GM12878 (cell line): ENCODE measurements at regions not wholly inside any gene's neighbourhood (a gene's known extent, or its start where the extent isn't known, plus 50 kb on each side); places are given as distances from the start of the nearest gene placed in this dataset.

Experiments used
- ATAC-seq: fragments of 200-7000 bp; cut with Tn5 transposase; 3 replicates; pipeline ENCODE4 v1.9.1; 2020; ENCODE audit warnings: mild to moderate bottlenecking, moderate library complexity
- BruUV-seq: library from RNA; stranded (reverse); fragments of 400-500 nt; replicated peaks from 2 replicates; lab custom pipeline; 2021; lab: Mats Ljungman, UMichigan
- CTCF ChIA-PET: fragments of 300-600 bp; sonication (Branson Sonifier 250); formaldehyde crosslinking; extraction: SDS; loops from one replicate; lab custom pipeline; 2021; ENCODE audit warnings: inconsistent platforms; lab: Yijun Ruan, JAX
- POLR2A ChIA-PET: fragments of 350-600 bp; formaldehyde crosslinking; extraction: SDS; loops from one replicate; lab custom pipeline; 2021; ENCODE audit warnings: inconsistent platforms; lab: Charles Lee
- RAD21 ChIA-PET: fragments of 300-600 bp; sonication (Branson Sonifier 250); formaldehyde crosslinking; loops from one replicate; lab custom pipeline; 2023; ENCODE audit warnings: antibody characterized with exemption; ENCODE audit not compliant: unreplicated experiment; lab: Charles Lee
- SMC1A ChIA-PET: fragments of 300-600 bp; sonication (Branson Sonifier 250); formaldehyde crosslinking; loops from one replicate; lab custom pipeline; 2023; ENCODE audit not compliant: unreplicated experiment, uncharacterized antibody; lab: Charles Lee
- DNase-seq: peaks from one replicate; pipeline ENCODE4 v3.0.0-alpha.2; 2011; ENCODE audit warnings: low read depth, low spot score
- FAIRE-seq: peaks from 3 replicates; lab custom pipeline; 2011; peaks lifted over from hg19 to GRCh38; lab: Jason Lieb, UNC
- H2AFZ ChIP-seq: 2 replicates; pipeline ENCODE4 v1.6.0; 2011; ENCODE audit warnings: low read depth, low read length, control low read depth; ENCODE audit not compliant: control insufficient read depth
- H3K27ac ChIP-seq: 2 replicates; pipeline ENCODE4 v1.5.1; 2011; ENCODE audit warnings: control low read depth; ENCODE audit not compliant: control insufficient read depth, insufficient read depth
- H3K27me3 ChIP-seq, 2 experiments: replicated peaks in 1 of 2; 2 replicates each; pipeline versions ENCODE4 v1.6.0 to v1.6.1; 2011; ENCODE audit warnings: low read length in 1 of 2; ENCODE audit not compliant: control insufficient read depth in 2 of 2, insufficient read depth in 2 of 2
- H3K36me3 ChIP-seq, 2 experiments: 2 replicates each; pipeline ENCODE4 v1.5.1; 2011; ENCODE audit warnings: low read length in 1 of 2; ENCODE audit not compliant: control insufficient read depth in 2 of 2, insufficient read depth in 2 of 2
- H3K4me1 ChIP-seq: 2 replicates; pipeline ENCODE4 v1.6.1; 2011; ENCODE audit warnings: mild to moderate bottlenecking, low read length, moderate library complexity, mixed read lengths; ENCODE audit not compliant: control insufficient read depth, insufficient read depth
- H3K4me2 ChIP-seq: 2 replicates; pipeline ENCODE4 v1.6.0; 2011; ENCODE audit warnings: control low read depth; ENCODE audit not compliant: control insufficient read depth, insufficient read depth
- H3K4me3 ChIP-seq: fragments of 200-600 bp; sonication (generic); 2 replicates; pipeline ENCODE4 v1.5.1; 2016
- H3K79me2 ChIP-seq: 2 replicates; pipeline ENCODE4 v1.6.0; 2011; ENCODE audit warnings: low read length; ENCODE audit not compliant: control insufficient read depth, insufficient read depth
- H3K9ac ChIP-seq: 2 replicates; pipeline ENCODE4 v1.8.0; 2011; ENCODE audit warnings: low read length, control low read depth, mixed read lengths; ENCODE audit not compliant: control insufficient read depth, insufficient read depth
- H3K9me3 ChIP-seq: replicated peaks from 3 replicates; pipeline ENCODE4 v1.5.1; 2011; ENCODE audit warnings: mild to moderate bottlenecking, low read length; ENCODE audit not compliant: control insufficient read depth, insufficient read depth
- H4K20me1 ChIP-seq: 2 replicates; pipeline ENCODE4 v1.6.0; 2011; ENCODE audit not compliant: control insufficient read depth, insufficient read depth
- ATF7 ChIP-seq: fragments of 450-650 bp; IDR thresholded peaks from 2 replicates; pipeline ENCODE4 v1.6.1; 2016; ENCODE audit warnings: low read depth, mild to moderate bottlenecking
- BHLHE40 ChIP-seq, 2 experiments: fragments of 450-650 bp in 1 of 2; IDR thresholded peaks; 2 replicates each; pipeline ENCODE4 v1.6.1; 2011 to 2017; ENCODE audit warnings: low read depth in 2 of 2, borderline replicate concordance in 1 of 2, improper control_type of control experiment in 1 of 2, low read length in 1 of 2, mild to moderate bottlenecking in 1 of 2
- CEBPB ChIP-seq, 2 experiments: fragments of 150-350 bp in 1 of 2; IDR thresholded peaks; 2 replicates each; pipeline ENCODE4 v1.6.1; 2012 to 2014; ENCODE audit warnings: low read depth in 2 of 2, low read length in 2 of 2, borderline replicate concordance in 1 of 2, inconsistent platforms in 1 of 2
- ESRRA ChIP-seq: IDR thresholded peaks from 2 replicates; pipeline ENCODE4 v1.6.1; 2012; ENCODE audit warnings: mild to moderate bottlenecking, low read length, improper control_type of control experiment
- FOXK2 ChIP-seq: fragments of 450-650 bp; IDR thresholded peaks from 2 replicates; pipeline ENCODE4 v1.6.1; 2017; ENCODE audit warnings: mild to moderate bottlenecking, moderate library complexity
- GABPA ChIP-seq: IDR thresholded peaks from 2 replicates; pipeline ENCODE4 v1.6.1; 2014; ENCODE audit warnings: antibody characterized with exemption, low read depth, mild to moderate bottlenecking, inconsistent platforms
- HCFC1 ChIP-seq: fragments of 150-350 bp; IDR thresholded peaks from 2 replicates; pipeline ENCODE4 v1.6.1; 2014; ENCODE audit warnings: low read length
- MAX ChIP-seq: IDR thresholded peaks from 2 replicates; pipeline ENCODE4 v1.6.1; 2012; ENCODE audit warnings: low read depth, low read length, improper control_type of control experiment
- MYB ChIP-seq: fragments of 150-350 bp; IDR thresholded peaks from 2 replicates; pipeline ENCODE4 v1.6.1; 2014; ENCODE audit warnings: mild to moderate bottlenecking, low read depth, low read length, borderline replicate concordance
- NFXL1 ChIP-seq: fragments of 450-650 bp; IDR thresholded peaks from 2 replicates; pipeline ENCODE4 v1.6.1; 2017; ENCODE audit warnings: antibody characterized with exemption, mild to moderate bottlenecking, borderline replicate concordance
- PAX8 ChIP-seq: fragments of 450-650 bp; IDR thresholded peaks from 2 replicates; pipeline ENCODE4 v1.6.1; 2017; ENCODE audit warnings: mild to moderate bottlenecking, moderate library complexity
- PBX3 ChIP-seq: IDR thresholded peaks from 2 replicates; pipeline ENCODE4 v1.6.1; 2011; ENCODE audit warnings: mild to moderate bottlenecking, low read depth, low read length, moderate library complexity; ENCODE audit not compliant: insufficient replicate concordance
- PKNOX1 ChIP-seq: fragments of 450-650 bp; IDR thresholded peaks from 2 replicates; pipeline ENCODE4 v1.6.1; 2016; ENCODE audit warnings: mild to moderate bottlenecking
- PRDM15 ChIP-seq: fragments of 450-650 bp; formaldehyde crosslinking; IDR thresholded peaks from 2 replicates; pipeline ENCODE4 v1.4.0; 2020; ENCODE audit warnings: mild to moderate bottlenecking, moderate library complexity
- TCF3 ChIP-seq: IDR thresholded peaks from 2 replicates; pipeline ENCODE4 v1.6.1; 2012; ENCODE audit warnings: low read depth, mild to moderate bottlenecking, low read length, borderline replicate concordance; ENCODE audit not compliant: insufficient read depth
- TCF7 ChIP-seq: IDR thresholded peaks from 2 replicates; pipeline ENCODE4 v1.6.1; 2014; ENCODE audit warnings: antibody characterized with exemption, borderline replicate concordance
- ZNF274 ChIP-seq: IDR thresholded peaks from one replicate; pipeline ENCODE4 v1.8.0; 2011; ENCODE audit not compliant: insufficient read length, insufficient read depth
- ZNF384 ChIP-seq: IDR thresholded peaks from 2 replicates; pipeline ENCODE4 v1.6.1; 2012; ENCODE audit warnings: low read depth, mild to moderate bottlenecking, low read length, improper control_type of control experiment, borderline replicate concordance
- in situ Hi-C: fragments of 300-500 bp; cut with MboI; formaldehyde crosslinking; loops from 9 replicates; pipeline ENCODE4 v1.14.3; 2018; ENCODE audit warnings: mixed read lengths
- intact Hi-C: fragments of 100-400 bp; cut with micrococcal nuclease; formaldehyde crosslinking; loops from one replicate; pipeline ENCODE4 v1.14.2; 2022; ENCODE audit not compliant: unreplicated experiment
- TF ChIP-seq, protein P1 (sequence below): IDR thresholded peaks from 2 replicates; pipeline ENCODE4 v1.6.1; 2012; ENCODE audit warnings: low read depth, low read length, improper control_type of control experiment

DNA sequence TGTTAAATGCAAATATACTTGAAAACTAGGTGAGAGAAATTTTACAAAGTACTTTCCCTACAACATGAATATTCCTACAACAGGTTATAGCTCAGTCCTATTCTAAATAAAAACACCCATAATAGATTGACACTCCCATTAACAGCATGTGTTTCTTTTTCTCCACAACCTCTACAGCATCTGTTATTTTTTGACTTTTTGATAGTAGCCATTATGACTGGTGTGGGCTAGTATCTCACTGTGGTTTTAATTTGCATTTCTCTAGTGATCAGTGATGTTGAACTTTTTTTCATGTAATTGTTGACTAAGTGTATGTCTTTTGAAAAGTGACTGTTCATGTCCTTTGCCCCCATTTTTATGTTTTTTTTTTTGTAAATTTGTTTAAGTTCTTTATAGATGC, 1506.1 kb upstream of the CDH9 start:
- no peak overlapping the region for H3K4me2 ChIP-seq
- no peak overlapping the region for H3K9ac ChIP-seq
- ATAC-seq (peak; percentile 77), DNase-seq (no peak), FAIRE-seq (no peak)
- no peaks in the 10 kb centered on the region for H3K4me1 ChIP-seq
- CTCF ChIA-PET, result interaction anchor here (2.1 kb wide), 1 partner anchor 71 kb away, joined by 20 read pairs; no protein-coding TSS in a partner anchor
- RAD21 ChIA-PET, result interaction anchor here (1.0 to 1.6 kb wide), 4 partner anchors 20 to 108 kb away, joined by 3 to 9 read pairs (median 4); no protein-coding TSS in a partner anchor
- no peak overlapping the region for H3K4me3 ChIP-seq
- H3K9me3 ChIP-seq, result no peaks in the 10 kb centered on the region
- in situ Hi-C loops (no loop called here), intact Hi-C loops (no loop called here)
- H3K27me3 ChIP-seq, result no peaks in the 10 kb centered on the region
- H3K27ac ChIP-seq, result no peak overlapping the region
- no TSS peak for BruUV-seq
- SMC1A ChIA-PET, result interaction anchor here (0.9 to 2.8 kb wide), 8 partner anchors 11 to 109 kb away, joined by 3 to 10 read pairs (median 4); no protein-coding TSS in a partner anchor
- no peaks in the 10 kb centered on the region for H3K79me2 ChIP-seq
- no peaks in the 10 kb centered on the region for H3K36me3 ChIP-seq
- POLR2A ChIA-PET, result no interaction called here
- no peaks in the 10 kb centered on the region for H4K20me1 ChIP-seq
- H2AFZ ChIP-seq, result no peak overlapping the region
- TF ChIP-seq BHLHE40 (IDR thresholded peaks at IDR 0.05; ENCODE audit: borderline replicate concordance in 1 of 2, low read depth in 2 of 2, low read length in 1 of 2) (peak in 1 of 2 experiments; percentile 24; a peak in 1 of 4 replicates), PRDM15 (CRISPR knock-in tag) (no peak), ZNF384 (peak; percentile 32; the same call in 1 of the 2 replicates), PKNOX1 (peak; percentile 64), CEBPB (IDR thresholded peaks at IDR 0.05; ENCODE audit: borderline replicate concordance in 1 of 2, low read depth in 2 of 2, low read length in 2 of 2) (no peak), TCF3 (no peak), NFXL1 (no peak), FOXK2 (no peak), ESRRA (no peak), MAX (no peak), PAX8 (no peak), PBX3 (no peak), MYB (no peak), GABPA (no peak), HCFC1 (no peak), ATF7 (no peak), ZNF274 (no peak), TCF7 (no peak)
- TF ChIP-seq, protein P1, sequence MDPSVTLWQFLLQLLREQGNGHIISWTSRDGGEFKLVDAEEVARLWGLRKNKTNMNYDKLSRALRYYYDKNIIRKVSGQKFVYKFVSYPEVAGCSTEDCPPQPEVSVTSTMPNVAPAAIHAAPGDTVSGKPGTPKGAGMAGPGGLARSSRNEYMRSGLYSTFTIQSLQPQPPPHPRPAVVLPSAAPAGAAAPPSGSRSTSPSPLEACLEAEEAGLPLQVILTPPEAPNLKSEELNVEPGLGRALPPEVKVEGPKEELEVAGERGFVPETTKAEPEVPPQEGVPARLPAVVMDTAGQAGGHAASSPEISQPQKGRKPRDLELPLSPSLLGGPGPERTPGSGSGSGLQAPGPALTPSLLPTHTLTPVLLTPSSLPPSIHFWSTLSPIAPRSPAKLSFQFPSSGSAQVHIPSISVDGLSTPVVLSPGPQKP, result no peak
